Stimulated activated CD8-positive, alpha-beta memory T cell treated with anti-CD3 and anti-CD28 coated beads, Interleukin-4, amount 100 ng/mL, for 48 hours (primary cell): ENCODE measurements at regions not wholly inside any gene's neighbourhood (a gene's known extent, or its start where the extent isn't known, plus 50 kb on each side); places are given as distances from the start of the nearest gene placed in this dataset.

ENCODE experiments used
- DNase-seq: peaks from one replicate; pipeline ENCODE4 v3.0.0-alpha.2; 2020

DNA sequence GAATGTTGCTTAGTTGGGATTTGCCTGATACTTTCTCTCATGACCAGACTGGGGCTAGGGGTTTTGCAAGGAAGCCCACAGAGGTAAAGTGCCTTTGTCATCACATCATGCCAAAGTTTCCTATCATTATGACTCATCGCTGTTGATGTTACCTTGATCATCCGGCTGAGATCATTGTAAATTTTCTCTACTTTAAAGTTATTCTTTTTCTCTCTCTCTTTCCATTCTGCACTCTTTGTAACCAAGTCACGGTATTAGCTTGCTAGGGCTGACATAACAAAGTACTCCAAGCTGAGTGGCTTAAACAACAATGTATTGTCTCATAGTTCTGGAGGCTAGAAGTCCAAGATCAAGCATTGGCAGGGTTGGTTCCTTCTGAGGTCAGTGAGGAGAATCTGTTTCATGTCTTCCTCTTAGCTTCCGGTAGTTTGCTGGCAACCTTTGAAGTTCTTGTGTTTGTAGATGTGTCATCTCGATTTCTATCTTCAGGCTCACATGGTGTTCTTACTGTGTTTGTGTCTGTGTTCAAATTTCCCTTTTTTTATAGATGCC, 113.0 kb downstream of the DTHD1 start:
- DNase-seq = peak; percentile 36

DNA sequence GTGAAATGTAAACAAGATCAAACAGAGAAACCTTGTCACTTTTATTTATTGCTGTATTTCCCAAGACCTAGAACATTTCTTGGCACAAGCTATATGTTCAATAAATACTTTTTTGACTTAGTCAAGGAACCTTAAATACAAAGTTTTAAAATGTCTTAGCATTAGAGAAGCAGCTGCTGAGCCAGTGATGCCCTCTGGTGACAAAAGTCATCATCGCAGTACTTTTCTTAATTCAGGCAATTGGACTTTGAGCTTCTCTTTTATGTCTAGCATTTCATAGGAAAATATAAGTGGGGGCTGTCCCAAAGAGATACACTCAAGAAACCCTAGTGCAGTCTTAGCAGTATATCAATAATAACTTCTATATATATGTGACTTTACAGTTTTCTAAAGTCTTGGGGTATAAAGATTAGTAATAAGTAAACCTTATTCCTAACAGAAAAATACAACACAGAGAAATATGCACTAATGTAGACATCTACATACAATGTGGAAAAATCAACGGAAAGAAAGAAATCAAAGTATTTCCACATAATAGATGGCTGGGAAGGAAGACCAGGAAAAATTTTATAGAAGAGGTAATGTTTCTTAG, 118.4 kb downstream of the DTHD1 start:
- peak; percentile 62 for DNase-seq

DNA sequence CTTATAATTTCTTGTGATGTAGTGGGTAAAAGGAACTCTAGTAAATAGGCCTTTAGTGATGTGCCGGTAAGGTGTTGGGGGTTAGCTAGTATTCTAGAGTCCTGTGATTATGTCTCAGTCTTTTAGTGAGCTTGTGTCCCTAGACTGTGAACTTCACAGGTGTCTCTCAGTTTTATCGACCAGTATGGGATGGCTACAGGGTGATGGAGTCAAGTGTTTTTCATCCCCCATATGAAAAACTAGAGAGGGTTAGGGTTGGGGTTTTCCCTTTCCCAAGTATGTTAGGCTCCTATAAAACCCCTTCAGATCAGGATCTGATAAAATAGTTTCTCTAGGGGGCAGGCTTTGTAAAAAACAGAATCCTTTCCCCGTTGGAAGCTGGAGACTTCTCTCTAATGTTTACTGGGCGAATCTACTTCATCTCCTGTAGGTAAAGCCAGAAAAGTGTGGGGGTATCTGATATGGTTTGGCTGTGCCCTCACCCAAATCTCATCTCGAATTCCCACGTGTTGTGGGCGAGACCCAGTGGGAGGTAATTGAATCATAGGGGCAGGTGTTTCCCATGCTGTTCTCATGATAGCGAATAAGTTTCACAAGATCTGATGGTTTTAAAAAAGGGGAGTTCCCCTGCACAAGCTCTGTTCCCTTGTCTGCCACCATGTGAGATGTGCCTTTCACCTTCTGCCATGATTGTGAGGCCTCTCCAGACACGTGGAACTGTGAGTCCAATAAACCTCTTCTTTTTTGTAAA, 120.8 kb downstream of the DTHD1 start:
- no peak for DNase-seq

DNA sequence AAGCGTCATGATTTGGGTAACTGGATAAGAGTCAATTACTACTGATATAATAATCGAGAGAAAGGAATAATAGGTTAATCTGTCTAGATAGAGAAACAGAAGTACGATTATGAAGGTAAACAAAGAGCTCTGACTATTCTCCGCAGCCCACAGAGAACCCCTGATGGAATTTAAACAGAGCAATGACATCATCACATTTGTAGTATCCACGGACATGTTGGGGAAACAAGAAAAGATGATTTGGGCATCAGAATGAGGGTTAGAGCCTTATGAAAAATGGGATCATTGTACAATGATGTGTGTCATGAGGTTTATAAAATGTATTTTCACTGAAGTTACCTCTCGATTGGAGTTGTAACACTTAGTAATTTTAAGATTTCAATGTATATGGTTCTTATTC, 129.9 kb downstream of the DTHD1 start:
- DNase-seq = no peak

DNA sequence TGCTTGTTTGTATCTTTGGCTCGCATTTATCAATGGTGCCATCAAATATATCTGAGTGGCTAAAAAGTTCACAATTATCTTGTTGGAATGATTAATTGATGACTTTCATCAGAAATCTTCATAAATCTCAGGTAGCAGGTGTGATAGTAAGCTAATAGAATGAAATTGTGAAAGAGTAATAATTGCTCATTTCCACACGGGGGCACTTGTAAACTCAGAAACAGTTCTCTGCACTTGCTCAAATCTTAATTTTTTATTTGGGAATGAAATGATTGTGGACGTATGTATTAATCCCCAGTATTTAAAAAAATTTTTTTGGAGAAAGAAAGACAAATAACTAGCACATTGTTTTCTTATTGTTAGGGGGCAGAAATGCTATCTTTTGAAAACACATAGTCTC, 132.8 kb downstream of the DTHD1 start:
- DNase-seq = no peak

DNA sequence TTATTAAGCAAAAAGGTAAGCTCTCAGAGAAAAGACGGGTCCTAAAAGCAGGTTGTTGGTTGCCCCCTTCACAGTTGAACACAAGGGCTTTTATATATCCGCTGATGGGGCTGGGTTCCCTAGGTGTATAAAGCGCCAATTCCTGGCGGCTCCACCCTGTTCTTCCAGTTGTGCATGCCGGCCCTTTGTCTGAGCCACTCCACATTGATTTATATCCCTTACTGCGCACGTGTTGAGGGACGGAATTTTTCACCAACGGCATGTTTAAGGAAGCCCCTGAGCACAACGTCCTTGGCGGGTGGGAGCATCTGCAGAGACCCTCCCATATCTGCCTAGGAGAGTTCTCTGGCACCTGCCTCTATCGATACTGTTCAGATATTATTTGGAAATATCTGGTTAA, 135.7 kb downstream of the DTHD1 start:
- DNase-seq = no peak

DNA sequence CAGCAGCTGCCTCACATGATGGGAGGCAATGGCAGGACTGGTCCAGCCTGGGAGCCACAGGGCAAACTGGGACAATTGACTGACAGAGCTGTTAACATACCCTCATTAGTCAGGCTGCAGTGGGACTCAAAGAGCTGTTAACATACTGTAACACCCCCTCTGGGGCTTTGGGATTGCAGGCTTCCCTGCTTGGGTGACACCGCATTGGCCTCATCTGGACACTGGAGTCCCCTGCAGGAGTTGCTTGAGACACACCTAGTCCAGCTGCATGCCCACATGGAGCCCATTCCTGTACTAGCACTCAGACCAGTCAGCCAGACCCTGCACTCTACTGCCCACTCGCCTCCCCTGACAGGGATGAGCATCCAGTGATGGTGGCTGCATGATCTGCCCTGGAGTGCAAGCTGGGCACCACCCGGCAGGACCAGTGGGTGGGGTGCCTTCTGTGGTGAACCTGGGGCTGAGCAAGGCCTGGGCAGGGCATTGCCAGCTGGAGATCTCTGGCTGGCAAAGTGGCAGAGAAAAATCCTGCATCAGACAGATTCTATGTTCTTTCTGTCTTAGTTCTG, 138.8 kb downstream of the DTHD1 start:
- no peak for DNase-seq

DNA sequence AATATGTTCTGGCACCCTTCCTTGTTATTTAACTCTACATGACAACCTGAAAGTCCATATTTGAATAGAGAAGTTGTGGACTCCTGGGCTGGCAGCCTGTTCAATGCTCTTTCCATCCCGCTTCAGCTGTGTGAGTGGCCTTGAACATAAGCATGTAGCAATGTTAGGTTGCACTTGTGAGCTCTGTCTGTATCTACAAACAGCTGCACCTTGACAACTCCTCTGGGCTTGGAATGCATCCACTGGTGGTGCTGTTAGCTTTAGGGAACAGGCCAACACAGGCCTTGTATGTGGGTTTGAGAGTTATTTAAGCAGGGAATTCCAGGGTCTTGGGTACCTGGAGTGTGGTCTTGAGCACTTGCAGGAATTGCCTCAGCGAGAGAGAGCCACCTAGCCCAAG, 141.2 kb downstream of the DTHD1 start:
- no peak for DNase-seq

DNA sequence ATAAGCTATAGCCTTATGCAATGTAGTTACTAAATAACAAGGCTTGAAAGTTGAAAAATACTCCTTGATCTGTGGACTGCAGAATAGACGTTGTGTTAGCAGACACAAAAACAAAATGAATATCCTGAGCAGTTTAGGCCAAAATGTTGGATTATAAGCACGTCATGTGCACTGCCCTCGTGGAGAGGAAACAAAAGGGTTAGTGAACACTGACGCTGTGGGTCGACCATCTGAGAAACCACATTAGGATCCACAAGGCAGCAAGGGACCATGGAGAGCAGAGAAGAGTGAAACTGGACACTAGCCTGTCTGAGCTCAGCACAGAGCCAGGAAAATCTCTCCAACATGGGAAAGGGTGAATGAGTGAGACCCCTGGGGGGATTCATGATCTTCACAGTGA, 145.3 kb downstream of the DTHD1 start:
- DNase-seq = no peak

DNA sequence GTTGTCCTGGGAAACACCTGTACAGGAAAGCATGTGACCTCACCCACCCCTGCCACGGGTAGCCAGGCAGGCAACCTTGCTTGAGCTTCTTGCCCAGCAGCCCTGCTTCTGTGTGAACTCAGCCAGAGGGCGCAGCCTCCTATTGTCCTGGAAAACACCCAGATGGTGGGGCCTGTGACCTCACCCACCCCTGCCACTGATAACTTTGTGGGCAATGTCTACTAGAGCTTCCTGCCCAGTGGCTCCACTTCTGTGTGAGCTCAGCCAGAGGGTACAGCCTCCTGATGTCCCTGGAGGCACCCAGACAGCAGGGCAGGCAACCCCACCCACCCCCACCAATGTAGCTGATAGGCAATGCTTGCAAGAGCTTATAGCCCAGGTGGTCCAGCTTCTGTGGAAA, 146.3 kb downstream of the DTHD1 start:
- DNase-seq = no peak

DNA sequence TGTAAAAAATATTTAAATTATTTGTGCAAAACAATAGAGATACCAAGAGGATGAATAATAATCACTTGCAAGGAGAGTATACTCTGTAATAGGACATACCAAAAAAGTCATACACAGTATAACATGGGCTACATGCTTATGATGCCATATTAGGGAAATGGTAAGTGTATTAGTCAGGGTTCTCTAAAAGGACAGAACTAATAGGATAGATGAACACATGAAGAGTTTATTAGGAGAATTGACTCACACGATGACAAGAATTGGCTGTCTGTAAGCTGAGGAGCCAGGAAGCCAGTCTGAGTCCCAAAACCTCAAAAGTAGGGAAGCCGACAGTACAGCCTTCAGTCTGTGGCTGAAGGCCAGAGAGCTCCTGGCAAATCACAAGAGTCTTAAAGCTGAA, 151.2 kb downstream of the DTHD1 start:
- DNase-seq = no peak

DNA sequence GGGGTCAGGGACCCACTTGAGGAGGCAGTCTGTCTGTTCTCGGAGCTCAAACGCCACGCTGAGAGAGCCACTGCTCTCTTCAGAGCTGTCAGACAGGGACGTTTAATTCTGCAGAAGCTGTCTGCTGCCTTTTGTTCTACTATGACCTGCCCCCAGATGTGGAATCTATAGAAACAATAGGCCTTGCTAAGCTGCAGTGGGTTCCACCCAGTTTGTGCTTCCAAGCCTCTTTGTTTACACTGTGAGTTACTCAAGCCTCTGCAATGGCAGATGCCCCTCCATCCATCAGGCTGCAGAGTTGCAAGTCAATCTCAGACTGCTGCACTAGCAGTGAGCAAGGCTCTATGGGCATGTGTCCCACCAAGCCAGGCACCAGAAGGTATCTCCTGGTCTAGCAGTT, 158.1 kb downstream of the DTHD1 start:
- DNase-seq = no peak

DNA sequence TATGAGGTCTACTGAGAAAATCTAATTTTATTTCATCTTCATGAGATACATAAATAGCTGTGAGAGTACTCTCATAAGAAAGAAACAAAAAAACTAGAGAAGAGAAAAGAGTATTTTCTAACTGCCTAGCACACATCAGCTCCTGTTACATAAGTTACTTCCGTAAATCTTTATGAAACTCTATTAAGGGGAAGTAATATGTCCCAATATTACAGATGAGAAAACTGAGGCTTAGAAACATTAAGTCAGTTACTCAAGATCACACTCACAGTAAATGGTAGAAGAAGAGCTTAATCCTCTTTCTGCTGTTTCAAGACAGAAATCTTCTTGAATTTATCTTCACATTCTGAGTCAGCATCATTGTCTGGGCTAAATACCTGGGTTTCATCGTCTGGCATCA, 164.1 kb downstream of the DTHD1 start:
- no peak for DNase-seq

DNA sequence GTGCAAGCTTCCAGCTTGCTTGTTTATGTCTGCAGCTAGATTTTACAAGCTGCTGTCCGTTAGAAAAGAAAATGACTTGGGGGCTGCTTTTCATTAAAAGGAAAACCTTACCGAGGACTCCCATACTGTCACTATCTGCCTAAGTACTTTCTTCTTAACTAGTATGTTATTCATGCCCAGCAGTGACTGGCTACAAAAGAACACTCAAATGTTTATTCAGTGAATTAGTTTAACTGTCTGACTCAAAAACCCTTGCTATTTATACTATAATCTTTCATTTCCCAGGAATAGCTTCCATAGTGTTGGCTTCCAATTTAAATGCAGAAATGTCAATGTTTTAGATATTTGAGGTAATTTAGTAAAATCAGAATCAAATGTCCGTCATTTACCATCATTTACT, 164.9 kb downstream of the DTHD1 start:
- no peak for DNase-seq

DNA sequence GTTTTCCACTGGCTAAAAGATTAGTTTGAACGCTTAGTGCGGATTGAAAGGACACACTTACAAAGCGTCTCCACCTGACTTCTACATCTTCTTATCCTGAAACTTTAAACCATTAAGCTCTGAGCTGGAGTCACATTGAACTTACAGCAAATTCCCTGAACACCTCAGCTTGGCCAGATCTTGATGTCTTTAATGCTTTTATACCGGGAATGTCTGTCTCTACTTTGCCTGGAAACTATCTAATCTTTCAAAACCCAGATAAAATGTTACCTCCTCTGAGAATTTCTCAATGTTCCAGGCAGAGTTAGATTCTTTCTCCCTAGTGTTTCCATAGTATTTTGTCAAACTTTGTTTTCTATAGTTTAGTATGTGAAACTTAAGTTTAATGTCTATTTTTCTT, 179.9 kb downstream of the DTHD1 start:
- DNase-seq = no peak

DNA sequence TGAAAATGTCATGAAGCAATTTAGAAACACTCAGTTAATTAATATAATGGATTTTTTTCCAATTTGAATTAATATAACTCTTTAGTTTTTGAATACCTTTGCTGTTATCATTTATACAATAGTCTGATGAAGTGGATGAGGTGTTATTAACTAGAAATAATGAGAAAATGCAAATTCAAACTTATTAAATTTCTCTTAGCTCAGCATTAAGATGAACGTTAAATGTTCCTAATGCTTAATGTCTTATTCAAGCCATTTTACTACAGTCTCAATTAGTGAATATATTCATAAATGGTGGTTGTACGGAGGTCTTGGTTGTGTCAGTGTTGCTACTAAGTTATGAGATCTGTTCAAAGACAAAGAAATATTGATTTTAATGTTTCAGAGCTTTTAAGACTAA, 186.3 kb downstream of the DTHD1 start:
- no peak for DNase-seq

DNA sequence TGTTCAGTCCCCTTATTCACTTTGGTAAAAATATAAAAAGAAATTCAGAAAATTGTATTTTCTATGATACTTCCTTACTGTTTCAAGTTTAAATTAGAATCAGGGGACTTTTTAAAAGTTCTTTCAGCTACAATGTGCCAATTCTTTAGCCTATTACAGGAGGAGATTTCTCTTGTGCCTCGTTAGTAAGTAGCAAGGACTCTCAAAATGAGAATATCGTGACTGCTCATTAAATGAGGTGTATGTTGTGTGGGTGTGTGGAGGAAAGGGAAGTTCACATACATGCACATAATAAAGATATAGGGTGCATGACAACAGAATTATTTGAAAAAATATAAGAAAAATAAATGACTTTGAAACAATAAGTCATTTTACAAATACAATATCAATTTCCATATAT, 190.5 kb downstream of the DTHD1 start:
- no peak for DNase-seq

DNA sequence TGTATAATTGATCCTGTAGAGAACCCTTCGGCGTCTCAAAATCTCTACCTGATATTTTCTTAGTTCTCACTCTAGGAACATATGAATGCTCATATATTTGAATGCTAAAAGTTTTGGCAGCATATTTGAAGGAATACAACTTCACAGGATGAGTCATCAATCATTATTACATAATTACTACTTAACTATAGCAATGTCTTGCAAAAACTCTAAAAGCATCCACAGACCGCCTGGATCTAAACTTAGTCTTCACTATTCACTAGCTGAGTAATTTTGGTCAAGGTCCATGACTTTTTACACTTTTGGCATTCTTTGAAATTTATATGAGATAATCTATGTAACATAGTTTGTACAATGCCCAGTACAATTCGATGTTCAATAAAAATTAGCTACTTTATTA, 194.7 kb downstream of the DTHD1 start:
- DNase-seq = no peak

DNA sequence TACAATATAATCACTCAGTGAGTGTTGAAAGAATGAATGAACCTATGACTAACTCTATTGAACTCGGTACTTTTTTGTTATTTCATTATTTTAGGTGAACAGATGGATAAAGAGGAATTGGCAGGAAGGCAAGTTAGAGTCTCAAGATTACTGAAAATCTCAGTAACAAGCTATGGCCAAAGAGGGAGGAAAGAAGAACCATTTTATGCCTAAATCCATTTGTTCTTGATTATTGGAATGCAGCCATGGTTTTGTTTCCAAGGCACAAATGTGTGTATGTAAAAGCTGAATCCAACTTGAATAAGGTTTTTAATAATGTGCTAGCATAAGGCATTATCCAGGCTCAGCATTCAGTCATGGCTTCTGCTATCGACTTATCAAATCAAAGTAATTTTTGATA, 196.4 kb downstream of the DTHD1 start:
- no peak for DNase-seq

DNA sequence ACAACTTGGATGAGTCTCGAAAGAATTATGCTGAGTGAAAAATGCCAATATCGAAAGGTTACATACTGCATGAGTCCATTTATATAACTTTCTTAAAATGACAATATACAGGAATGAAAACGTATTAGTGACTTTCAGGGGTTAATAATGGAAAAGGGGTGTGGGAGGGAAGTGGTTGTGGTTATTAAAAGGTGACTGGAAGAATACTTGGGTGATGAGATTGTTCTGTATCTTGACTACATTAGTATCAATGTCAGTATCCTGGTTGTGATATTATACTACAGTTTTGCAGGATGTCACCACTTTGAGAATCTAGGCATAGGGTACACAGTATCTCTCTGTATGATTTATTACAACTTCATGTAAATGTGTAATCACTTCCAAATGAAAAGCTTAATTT, 204.5 kb downstream of the DTHD1 start:
- DNase-seq = no peak

DNA sequence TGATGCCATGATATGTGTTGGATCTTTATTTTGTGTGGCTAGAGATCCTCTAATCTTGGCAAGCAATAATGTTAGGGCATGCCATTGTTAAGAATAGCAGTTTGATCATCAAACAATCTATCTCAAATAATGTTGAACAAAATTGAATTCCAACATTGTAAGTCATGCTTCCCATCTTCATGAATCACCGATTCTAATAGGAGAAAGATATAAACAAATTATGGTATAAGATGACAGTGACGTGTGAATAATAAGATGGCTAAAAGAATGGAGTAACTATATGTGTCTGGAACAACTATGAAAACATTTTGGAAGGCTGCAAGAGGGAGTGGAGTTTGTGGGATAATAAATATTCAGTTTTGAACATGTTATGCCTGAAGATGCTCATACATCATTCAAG, 208.4 kb downstream of the DTHD1 start:
- DNase-seq = no peak

DNA sequence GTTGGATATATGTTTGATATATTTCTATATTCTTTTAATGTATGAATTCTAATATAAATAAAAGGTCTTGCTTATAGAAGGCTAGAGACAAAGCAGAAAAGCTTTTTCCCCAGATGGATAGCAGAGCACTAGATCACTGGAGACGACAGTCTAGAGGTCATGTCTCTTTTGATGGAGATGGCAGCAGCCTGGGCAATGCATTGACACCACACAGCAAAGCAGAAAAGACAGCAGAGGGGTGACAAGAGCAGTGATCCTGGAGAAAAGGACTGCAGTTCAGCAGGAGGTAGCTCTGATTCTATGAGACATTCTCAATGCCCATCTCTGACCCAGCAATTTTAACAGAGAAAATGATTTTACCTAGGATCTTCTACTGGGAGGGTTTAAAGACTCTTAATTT, 210.6 kb downstream of the DTHD1 start:
- no peak for DNase-seq

DNA sequence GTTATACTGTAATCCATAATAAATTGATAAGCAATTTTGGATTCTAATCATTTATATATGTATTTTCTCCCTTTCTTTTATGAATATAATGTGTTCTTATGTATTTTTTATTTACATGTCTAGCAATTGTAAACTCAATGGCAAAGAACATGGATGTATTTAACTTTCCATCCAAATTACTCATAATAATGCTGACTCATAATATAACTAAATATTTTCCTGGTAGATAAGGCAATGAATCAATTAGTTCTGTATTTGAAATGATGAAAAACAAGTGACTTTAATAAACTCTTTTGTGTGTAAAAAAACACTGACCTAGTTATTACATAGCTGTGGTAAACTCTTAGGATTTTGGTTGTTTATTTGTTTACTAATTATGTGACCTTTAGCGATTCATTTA, 211.2 kb downstream of the DTHD1 start:
- no peak for DNase-seq

DNA sequence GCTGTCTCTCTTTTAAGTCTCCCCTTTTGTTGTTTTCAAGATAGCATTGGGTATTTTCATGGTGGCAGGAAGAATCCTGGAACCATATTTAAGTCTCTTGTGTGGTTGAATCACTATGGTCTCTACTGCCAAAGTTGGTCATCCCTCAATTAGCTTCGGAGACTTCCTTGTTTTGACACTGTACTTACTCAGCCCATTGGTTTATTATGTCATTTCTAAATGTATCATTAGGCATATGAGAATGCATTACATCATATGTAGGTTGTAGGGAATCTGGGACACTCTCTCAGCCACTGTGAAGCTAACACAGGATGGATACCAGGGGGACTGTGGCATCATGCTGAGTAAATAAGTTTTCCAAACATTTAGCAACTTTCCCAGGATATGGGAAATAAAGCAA, 211.8 kb downstream of the DTHD1 start:
- DNase-seq = no peak

DNA sequence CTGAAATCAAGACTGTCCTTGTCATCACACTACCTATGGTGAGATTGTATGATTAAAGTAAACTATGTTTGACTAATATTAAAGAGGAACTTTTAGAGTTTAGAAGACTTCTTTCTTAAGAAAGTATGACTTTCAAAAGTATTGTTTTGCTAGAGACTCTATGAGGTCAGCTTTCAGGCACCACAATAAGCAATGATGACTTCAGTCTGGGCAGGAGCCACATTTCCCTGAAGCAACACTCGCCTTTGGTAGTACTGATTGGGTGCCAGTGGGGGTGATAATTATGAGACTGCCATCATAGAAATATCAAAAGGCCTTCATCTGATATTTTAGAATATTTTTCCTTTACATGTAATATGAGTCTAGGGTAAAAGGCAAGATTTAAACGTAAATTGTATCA, 212.6 kb downstream of the DTHD1 start:
- DNase-seq = no peak
